Muscle of arm (tissue), 1 donor: ENCODE measurements at regions not wholly inside any gene's neighbourhood (a gene's known extent, or its start where the extent isn't known, plus 50 kb on each side); places are given as distances from the start of the nearest gene placed in this dataset.
A peak's percentile ranks its signal among the peaks of the same experiment; 100 is the strongest.

Experiments
- DNase-seq: peaks from one replicate; pipeline ENCODE4 v3.0.0-alpha.2; 2013

DNA sequence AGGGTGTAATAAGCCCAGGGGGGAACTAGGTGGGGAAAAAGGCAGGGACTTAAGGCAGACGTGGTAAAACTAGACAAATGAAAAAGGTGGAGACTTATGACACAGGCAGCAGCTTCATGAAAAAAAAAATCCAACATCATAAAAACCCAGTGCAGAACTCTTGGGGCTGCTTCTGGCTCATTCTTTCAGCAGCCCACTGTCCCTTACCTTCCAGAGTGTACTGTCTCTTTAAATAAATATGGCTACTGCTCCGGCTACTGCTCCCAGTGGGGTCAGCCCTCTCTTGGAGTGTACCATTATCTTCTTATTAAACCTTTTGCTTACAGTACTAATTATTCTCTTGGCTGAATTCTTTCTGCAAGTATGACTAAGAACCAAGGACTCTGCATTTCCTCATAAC lies 699.5 kb downstream of the DSC3 start:
- no peak for DNase-seq

- DNase-seq, result no peak
Measured at GRCh38 chr18:30342675-30343074, 699.9 kb downstream of the DSC3 start.

DNA sequence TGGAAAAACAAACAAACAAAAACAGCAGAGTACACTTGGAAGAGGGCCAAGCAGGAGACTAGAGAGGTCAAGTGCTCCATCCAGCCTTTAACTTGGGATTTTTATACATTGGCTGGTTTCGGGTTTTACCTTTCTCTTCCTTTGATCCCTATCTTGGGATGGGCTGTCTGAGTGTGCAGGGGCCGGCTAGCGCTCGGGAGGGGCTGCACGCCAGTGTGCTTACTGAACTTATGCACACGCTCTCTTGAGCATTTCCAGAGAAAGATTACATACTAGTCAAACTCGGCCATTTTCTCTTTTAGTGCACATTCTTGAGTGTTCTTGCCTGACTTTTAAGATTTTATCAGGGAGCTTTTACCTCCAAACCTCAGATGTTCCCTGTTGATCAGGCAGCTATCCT lies 707.8 kb downstream of the DSC3 start:
- DNase-seq, result no peak

- no peak for DNase-seq
Measured at GRCh38 chr18:30333310-30333709, 709.2 kb downstream of the DSC3 start.

- no peak for DNase-seq
Measured at GRCh38 chr18:30328839-30329238, 713.7 kb downstream of the DSC3 start.

GRCh38 chr18:30302181-30302580 lies 740.4 kb downstream of the DSC3 start:
- DNase-seq, result no peak

GRCh38 chr18:30298769-30299168 lies 743.8 kb downstream of the DSC3 start:
- DNase-seq, result no peak

GRCh38 chr18:30288662-30289414 lies 753.7 kb downstream of the DSC3 start:
- no peak for DNase-seq

- no peak for DNase-seq
Measured at GRCh38 chr18:30280861-30281470, 761.6 kb downstream of the DSC3 start.

DNA sequence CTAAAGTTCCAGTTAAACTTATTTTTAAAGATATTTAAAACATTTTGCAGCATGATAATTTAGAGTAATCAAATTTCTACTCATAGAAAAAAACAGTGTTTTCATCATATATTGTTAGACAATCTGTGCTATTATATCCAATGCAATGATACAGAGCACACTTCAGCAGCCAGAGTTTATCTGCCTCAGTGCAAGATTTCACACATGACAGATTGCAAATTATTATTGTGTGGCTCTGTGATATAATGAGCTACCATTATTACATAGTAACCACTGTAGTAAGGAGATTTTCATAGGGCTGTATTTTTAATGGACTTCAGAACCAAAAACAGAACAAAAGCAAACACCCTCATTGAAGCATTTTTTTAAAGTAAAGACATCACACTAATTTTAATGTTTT lies 762.4 kb downstream of the DSC3 start:
- no peak for DNase-seq

- DNase-seq, result no peak
Measured at GRCh38 chr18:30277676-30278075, 764.9 kb downstream of the DSC3 start.

DNA sequence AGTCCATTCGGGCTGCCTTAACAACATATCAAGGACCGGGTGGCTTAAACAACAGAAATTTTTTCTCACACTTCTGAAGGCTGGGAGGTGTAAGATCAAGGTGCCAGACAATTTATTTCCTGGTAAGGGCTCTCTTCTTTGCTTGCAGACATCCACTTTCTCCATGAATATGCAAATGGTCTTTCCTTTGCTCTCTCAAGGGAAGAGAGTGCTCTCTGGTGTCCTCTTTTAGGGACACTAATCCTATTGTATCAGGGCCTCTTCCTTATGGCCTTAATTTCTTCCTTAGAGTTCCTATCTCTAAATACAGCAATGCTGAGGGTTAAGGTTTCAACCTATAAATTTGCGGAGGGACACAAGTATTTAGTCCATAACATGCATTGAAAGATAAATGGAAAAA lies 770.8 kb downstream of the DSC3 start:
- no peak for DNase-seq

DNA sequence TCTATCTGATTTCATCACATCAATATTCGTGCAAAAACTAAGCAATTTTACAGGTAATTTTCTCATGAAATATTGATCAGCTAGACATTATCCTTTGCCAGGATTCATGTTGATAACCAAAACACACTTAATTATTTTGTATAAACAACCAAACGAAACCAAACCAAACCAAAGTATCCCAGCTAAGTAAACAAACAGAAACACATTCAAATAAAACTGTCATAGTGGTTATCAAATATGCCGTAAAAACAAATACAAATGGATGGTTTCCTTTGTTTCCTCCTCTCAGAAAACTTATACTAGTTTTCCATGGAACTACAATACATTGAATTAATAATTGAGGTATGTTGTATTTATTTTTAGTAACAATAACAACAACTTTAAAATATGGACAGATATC lies 777.4 kb downstream of the DSC3 start:
- no peak for DNase-seq

GRCh38 chr18:30254331-30254730 lies 788.2 kb downstream of the DSC3 start:
- DNase-seq, result no peak

DNA sequence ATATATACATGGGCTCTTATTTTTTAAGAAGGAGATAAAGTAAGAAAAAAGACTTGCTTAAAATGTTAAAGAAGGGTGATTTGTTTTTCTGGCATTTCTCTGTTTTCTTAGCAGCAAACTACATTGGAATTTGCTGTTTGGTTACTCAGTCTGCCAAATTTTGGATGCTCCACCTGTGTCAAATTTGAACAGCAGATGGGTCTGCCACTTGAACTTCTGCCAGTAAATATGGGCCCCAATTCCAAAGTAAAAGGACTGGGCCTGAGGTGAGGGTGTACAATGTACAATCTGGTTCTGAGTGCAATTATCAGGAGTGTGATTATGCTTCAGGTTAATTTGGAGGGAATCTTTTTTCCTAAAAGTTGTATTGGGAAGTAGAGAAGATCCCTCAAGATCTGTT lies 794.5 kb downstream of the DSC3 start:
- peak; percentile 8 for DNase-seq

DNA sequence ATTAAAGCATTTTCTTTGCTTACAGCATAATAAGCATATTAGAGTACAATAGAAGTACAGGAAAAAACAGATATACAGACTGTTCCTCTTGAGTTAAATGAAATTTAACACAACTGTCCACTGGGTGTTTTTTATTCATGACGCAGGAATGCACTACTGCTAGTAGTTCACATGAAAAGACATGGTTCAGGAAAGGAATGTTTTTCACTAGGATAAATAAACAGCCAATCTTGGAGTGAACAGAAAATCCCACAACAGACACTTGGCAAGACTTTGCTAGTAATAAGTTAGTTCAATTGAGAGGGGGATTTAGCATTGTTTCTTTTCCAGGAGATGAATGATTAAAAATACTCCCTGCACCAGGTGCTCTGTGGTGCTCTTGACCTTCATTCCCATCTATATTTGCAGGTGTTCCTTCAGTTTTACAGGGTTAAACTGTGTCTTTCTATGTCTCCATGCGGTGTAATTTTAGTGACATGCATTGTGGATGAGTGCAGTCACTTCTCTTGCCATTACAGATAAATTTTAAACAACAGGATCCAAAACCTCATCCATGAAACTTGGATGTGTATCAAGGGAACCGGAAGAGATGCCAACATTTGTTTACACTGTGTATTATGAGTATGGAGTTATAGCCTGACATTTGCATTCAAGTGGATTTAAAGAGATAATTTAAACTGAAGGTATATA lies 796.6 kb downstream of the DSC3 start:
- DNase-seq, result peak; percentile 45

DNA sequence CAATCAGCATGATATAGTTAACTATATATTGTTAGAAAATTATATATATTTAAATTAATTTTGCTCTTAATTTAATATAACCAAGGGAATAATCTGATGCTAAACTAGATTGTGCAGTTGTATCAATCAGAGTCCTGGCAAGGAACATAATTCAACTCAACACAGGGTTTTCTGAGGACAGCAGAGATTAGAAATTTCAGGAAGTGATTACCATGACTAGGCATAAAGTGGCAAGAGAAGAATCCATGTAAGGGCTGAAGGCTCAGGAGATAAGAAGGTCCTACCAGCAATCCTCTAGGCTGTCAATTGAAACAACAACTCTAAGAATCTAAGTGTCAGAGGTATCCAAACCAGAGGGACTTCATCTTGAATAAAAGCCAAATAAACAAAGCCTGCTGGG lies 807.8 kb downstream of the DSC3 start:
- DNase-seq, result no peak

DNA sequence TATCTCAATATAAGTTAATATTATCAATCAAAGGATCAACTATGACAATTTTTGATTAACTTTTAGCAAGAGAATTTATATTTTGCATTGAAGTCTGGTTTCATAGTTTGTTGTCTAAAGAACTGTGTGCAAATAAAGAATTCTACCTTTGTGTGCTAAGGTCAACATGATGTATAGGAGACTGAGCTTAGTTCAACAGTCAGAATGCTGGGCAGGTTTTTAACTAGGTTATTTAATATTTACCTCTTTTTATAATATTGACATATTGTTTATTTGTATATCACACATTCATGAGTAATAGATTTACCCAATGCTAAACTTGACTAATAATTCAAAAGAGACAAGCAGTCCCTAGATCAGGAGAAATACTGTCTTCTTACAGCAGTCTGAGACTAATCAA lies 831.4 kb downstream of the DSC3 start:
- DNase-seq, result no peak

- no peak for DNase-seq
Measured at GRCh38 chr18:30208546-30208945, 834.0 kb downstream of the DSC3 start.

- DNase-seq, result no peak
Measured at GRCh38 chr18:30192216-30192615, 850.3 kb downstream of the DSC3 start.

- no peak for DNase-seq
Measured at GRCh38 chr18:30186245-30186644, 856.3 kb downstream of the DSC3 start.

DNA sequence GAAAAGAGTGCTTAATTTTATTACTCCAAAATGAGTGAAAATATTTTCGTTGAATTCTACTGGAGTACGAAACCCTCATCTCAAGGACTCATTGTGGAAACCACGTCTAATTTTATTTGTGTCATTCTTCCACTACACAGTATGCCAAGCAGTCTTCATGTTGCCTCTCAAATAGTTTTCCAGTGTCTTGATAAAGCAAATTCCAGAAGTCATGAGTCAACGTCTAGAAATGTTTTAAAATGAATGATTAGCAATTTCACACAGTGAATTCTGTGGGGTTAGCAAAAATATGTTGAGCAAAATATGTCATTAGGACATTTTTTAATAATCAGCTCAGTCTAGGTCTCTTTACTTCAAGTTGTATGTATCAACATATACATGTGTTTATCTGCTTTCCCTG lies 865.5 kb downstream of the DSC3 start:
- no peak for DNase-seq

DNA sequence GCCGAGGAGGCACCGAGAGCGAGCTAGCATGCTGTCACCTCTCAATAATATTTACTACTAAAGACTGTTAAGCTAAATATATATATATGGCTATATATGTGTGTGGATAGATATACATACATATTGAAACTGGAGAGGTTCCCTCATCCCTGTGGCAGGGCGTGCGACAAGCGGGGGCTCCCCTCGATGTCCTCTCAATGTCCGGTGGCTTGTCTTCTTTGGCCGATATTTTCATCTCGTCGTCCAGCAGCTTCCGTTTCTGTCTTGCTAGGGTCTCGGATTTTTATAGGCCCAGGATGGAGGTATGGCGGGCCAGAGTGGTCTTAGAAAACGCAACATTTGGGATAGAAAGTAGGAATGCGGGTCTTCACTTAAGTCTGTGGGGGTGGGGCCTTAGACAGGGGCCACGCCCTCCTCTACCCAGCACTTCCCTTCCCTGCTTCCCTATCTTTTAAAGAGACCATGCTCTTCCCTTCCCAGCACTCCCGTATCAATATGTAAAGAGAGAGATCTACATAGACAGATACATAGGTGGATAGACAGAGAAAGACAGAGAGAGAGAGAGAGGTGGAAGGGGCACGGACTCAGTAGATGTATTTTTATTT lies 866.8 kb downstream of the DSC3 start:
- no peak for DNase-seq
